HG03469 (cell line): ENCODE measurements at regions not wholly inside any gene's neighbourhood (a gene's known extent, or its start where the extent isn't known, plus 50 kb on each side); places are given as distances from the start of the nearest gene placed in this dataset.

Experiments used
- ATAC-seq: cut with Tn5 transposase; IDR thresholded peaks from one replicate; pipeline ENCODE4 v1.9.1; 2021; ENCODE audit warnings: mild to moderate bottlenecking, moderate library complexity, moderate number of reproducible peaks; ENCODE audit not compliant: unreplicated experiment

DNA sequence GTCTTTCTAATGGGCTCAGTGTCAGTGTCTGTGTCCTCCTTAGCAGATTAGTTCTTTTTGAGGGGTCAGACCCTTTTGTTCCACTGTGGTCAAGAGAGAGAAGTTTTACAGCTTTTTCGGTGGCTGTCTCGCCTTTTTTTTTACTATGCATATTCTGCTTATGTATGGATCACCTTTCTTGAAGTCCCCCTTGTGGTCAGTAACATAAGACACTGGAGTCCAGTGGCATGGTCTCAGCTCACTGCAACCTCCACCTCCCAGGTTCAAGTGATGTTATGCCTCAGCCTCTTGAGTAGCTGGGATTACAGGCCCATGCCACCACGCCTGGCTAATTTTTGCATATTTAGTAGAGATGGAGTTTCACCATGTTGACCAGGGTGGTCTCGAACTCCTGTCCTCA lies 54.0 kb upstream of the PGRMC2 start:
- no peak for ATAC-seq

DNA sequence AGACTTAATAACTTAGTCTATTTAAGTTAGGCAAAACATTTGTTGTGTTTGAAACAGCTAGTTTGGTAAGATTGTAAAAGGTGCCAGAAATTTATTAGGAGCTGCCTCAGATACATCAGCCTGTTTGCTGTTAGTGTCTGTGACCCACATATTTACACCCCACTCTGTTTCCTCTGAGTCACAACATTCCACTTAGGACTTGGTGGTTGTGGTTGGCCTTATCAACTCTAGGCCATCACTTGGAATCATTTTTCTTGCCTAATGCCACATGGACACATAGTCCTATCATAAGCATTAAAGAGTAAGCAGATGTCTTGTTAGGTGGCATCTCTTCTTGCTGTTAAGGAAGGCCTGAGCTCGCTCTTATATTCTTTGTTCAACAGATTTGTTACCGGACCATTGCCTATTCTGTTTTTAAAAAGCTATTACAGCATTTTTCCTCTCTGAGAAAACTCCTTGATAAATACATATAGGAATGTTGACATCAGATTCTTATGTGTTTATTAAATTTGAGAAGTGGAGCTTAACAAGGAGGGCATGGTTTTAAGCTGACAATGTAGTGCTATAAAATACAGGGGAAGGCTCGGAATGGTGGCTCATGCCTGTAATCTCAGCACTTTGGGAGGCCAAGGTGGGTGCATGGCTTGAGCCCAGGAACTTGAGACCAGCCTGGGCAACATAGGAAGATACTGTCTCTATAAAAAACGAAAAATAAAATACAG lies 51.2 kb upstream of the PGRMC2 start:
- ATAC-seq, result no peak

DNA sequence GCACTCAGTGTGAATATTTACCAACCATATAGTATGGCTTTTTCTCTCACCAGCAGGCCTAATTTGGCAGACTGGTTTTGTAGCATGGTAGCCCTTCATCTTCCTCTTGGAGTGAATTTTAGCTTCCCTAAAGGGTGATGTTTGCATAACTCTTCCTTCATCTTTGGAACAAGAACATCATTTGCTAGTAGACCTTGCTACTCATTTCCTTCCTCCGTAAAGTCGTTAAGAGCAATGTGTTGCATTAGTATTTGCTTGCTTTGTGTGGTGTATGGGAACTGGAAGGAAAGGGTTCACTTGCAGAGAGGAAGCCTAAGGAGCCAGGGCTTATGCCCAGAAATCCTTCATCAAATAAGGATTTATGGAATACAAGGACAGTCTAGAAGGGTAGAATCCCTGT lies 50.2 kb upstream of the PGRMC2 start:
- ATAC-seq, result no peak
